Prostate gland (tissue), 2 donors: ENCODE measurements at regions not wholly inside any gene's neighbourhood (a gene's known extent, or its start where the extent isn't known, plus 50 kb on each side); places are given as distances from the start of the nearest gene placed in this dataset.

Experiments used
- DNase-seq: peaks from one replicate; pipeline ENCODE4 v3.0.0-alpha.2; 2019; ENCODE audit warnings: low spot score
- H3K27ac ChIP-seq, 2 donors: fragments of 200-600 bp; sonication (generic); 2 replicates each; pipeline ENCODE4 v1.5.1; 2017 to 2019
- H3K27me3 ChIP-seq: fragments of 200-600 bp; sonication (generic); replicated peaks from 2 replicates; pipeline ENCODE4 v1.5.1; 2019; ENCODE audit not compliant: insufficient read depth
- H3K36me3 ChIP-seq, 2 donors: fragments of 200-600 bp; sonication (generic); 1 replicate in 1 of 2; 2 replicates in 1 of 2; pipeline versions ENCODE4 v1.5.1 to v1.8.1; 2017 to 2019
- H3K4me1 ChIP-seq: fragments of 200-600 bp; sonication (generic); replicated peaks from 2 replicates; pipeline ENCODE4 v1.5.1; 2019
- H3K4me3 ChIP-seq, 2 donors: fragments of 200-600 bp; sonication (generic); 2 replicates each; pipeline ENCODE4 v1.5.1; 2017 to 2019
- H3K9me3 ChIP-seq: fragments of 200-600 bp; sonication (generic); 2 replicates; pipeline ENCODE4 v1.5.1; 2017
- POLR2A ChIP-seq: fragments of 450-650 bp; IDR thresholded peaks from one replicate; pipeline ENCODE4 v1.6.1; 2016; ENCODE audit warnings: antibody characterized with exemption, mild to moderate bottlenecking
- POLR2AphosphoS5 ChIP-seq: sonication (generic); formaldehyde crosslinking; IDR thresholded peaks from one replicate; pipeline ENCODE4 v1.6.1; 2017; ENCODE audit warnings: antibody characterized with exemption
- WGBS: methylation state at CpG from one replicate; pipeline ENCODE4 v1.1.5; 2018; 5-methylcytosine and 5-hydroxymethylcytosine counted together
- intact Hi-C: fragments of 100-400 bp; cut with DNase I; formaldehyde crosslinking; loops from one replicate; pipeline ENCODE4 v1.14.2; 2022
- TF ChIP-seq, protein P1 (sequence below), 4 experiments: fragments of 200-600 bp in 2 of 4; fragments of 450-650 bp in 2 of 4; sonication (generic) in 2 of 4; IDR thresholded peaks; 1 replicate in 3 of 4; 2 replicates in 1 of 4; pipeline ENCODE4 v1.5.1; 2016 to 2019; ENCODE audit warnings: antibody characterized with exemption in 4 of 4, mild to moderate bottlenecking in 2 of 4, moderate library complexity in 2 of 4

DNA sequence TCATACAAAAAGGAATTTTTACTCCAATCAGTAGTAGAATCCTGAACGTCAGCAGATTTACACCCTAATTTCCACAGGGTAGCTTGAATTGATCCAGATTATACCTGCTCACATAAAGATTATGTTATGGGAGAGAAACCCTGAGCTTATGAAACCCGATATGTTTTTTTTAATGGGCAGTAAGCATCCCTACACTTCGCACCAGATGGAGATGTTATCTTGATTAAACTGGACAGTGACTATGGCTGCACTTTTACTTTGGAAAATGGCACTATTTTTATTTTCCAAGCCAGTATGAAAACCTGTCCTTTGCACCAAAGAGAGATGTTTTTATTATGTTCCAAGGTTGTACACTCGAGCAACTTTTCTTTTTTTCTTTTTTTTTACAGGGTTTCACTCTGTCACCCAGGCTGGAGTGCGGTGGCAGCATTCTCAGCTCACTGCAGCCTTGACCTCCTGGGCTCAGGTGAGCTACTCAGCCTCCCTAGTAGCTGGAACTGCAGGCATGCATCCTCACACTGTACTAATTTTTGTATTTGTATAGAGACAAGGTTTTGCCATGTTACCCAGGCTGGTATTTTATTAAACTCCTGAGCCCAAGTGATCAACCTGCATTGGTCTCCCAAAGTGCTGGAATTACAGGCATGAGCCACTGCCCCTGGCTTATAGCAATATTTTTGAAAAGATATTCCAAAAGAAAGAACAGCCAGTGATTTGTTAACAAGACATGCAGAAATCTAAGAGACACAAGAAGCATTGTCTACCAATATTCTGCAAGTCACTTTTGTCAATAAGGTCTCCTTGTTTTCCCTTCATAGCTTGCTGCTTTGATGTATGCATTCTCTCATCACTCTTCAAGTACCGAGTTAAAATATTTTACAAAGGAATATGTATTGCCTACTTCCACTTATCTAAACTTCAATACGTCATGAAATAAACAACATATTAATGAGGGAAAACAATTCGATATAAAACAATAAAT lies 1412.6 kb downstream of the ZPLD1 start:
- no peak for DNase-seq
- H3K36me3 ChIP-seq: no peaks in the 10 kb centered on the region
- no peaks in the 10 kb centered on the region for H3K4me1 ChIP-seq
- H3K27ac ChIP-seq: no peak overlapping the region
- TF ChIP-seq POLR2AphosphoS5: no peak
- TF ChIP-seq, protein P1, sequence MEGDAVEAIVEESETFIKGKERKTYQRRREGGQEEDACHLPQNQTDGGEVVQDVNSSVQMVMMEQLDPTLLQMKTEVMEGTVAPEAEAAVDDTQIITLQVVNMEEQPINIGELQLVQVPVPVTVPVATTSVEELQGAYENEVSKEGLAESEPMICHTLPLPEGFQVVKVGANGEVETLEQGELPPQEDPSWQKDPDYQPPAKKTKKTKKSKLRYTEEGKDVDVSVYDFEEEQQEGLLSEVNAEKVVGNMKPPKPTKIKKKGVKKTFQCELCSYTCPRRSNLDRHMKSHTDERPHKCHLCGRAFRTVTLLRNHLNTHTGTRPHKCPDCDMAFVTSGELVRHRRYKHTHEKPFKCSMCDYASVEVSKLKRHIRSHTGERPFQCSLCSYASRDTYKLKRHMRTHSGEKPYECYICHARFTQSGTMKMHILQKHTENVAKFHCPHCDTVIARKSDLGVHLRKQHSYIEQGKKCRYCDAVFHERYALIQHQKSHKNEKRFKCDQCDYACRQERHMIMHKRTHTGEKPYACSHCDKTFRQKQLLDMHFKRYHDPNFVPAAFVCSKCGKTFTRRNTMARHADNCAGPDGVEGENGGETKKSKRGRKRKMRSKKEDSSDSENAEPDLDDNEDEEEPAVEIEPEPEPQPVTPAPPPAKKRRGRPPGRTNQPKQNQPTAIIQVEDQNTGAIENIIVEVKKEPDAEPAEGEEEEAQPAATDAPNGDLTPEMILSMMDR (IDR thresholded peaks at IDR 0.05): no peak
- no peak for TF ChIP-seq POLR2A
- no peak overlapping the region for H3K4me3 ChIP-seq
- no peaks in the 10 kb centered on the region for H3K27me3 ChIP-seq
- H3K9me3 ChIP-seq: no peaks in the 10 kb centered on the region
- 71% methylated on average over 8 of the region's 8 CpGs for WGBS
- intact Hi-C loops: no loop called here

DNA sequence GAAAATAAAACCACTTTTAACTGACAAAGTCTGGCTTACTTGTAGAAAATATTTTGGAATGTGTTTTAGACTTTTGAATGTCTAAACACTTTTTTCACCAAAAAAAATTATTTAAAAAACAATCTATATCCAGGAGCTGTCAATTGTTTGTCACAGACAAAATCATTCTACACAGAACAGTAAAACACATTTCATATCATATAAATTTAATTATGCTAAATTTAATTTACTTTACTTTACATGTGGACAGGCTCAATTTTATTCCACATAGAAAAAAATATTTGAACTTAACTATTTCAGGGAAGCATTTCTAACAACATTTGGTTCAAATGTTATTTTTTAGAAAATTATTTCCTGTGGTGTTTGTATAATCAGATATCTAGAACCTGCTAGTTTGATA lies 1417.0 kb downstream of the ZPLD1 start:
- intact Hi-C loops: no loop called here
- DNase-seq: no peak
- Histone ChIP-seq H3K4me1 (no peaks in the 10 kb centered on the region), H3K4me3 (no peak overlapping the region), H3K27ac (no peak overlapping the region), H3K27me3 (no peaks in the 10 kb centered on the region), H3K36me3 (no peaks in the 10 kb centered on the region), H3K9me3 (no peaks in the 10 kb centered on the region)
- TF ChIP-seq POLR2A (no peak), POLR2AphosphoS5 (no peak)
- TF ChIP-seq, protein P1 (IDR thresholded peaks at IDR 0.05): no peak

DNA sequence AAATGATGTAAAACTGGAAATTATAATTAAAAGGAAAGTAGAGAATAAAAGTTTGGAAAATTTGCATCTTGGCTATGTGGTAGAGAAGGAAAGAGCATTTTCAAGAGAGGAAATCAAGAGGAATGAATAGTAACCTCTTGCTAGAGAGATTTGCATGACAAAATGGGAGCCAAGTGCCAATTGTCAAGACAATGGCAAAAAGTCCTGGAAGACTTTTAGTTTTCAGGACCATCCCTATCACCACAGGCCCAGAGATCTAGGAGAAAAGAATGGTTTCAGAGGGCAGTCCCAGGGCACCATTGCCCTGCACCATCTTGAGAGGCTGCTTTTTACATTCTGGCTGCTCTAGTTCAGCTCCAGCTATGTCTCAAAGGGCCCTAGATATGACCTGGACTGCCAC lies 1427.6 kb downstream of the ZPLD1 start:
- no peak for DNase-seq
- intact Hi-C loops: no loop called here
- no peak overlapping the region for H3K4me3 ChIP-seq
- H3K36me3 ChIP-seq: no peaks in the 10 kb centered on the region
- no peak for TF ChIP-seq POLR2AphosphoS5
- TF ChIP-seq POLR2A: no peak
- TF ChIP-seq, protein P1 (IDR thresholded peaks at IDR 0.05): no peak
- no peaks in the 10 kb centered on the region for H3K9me3 ChIP-seq
- no peak overlapping the region for H3K27ac ChIP-seq
- no peaks in the 10 kb centered on the region for H3K4me1 ChIP-seq
- no peaks in the 10 kb centered on the region for H3K27me3 ChIP-seq

DNA sequence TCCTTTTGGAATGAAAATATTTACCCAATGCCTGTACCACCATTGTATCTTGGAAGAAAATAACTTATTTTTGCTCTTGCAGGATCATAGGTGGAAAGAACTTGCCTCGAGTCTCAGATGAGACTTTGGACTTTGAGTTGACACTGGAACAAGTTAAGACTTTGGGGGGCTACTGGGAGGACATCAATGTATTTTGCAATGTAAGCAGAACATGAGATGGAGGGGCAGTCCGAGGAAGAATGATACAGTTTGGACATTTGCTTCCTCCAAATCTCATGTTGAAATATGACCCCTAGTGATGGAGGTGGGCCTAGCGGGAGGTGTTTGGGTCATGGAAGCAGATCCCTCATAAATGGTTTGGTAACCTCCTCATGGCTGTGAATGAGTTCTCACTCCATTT lies 1428.6 kb downstream of the ZPLD1 start:
- H3K27me3 ChIP-seq: no peaks in the 10 kb centered on the region
- intact Hi-C loops: no loop called here
- 86% methylated on average over 3 of the region's 3 CpGs for WGBS

More for the DNA sequence above, 1428.6 kb downstream of the ZPLD1 start:
- no peaks in the 10 kb centered on the region for H3K9me3 ChIP-seq
- DNase-seq: no peak
- no peak overlapping the region for H3K4me3 ChIP-seq
- no peaks in the 10 kb centered on the region for H3K36me3 ChIP-seq
- TF ChIP-seq POLR2AphosphoS5: no peak
- TF ChIP-seq, protein P1 (IDR thresholded peaks at IDR 0.05): no peak
- no peak overlapping the region for H3K27ac ChIP-seq
- no peaks in the 10 kb centered on the region for H3K4me1 ChIP-seq
